ENCODE measurements at regions not wholly inside any gene's neighbourhood (a gene's known extent, or its start where the extent isn't known, plus 50 kb on each side); places are given as distances from the start of the nearest gene placed in this dataset.
A peak's percentile ranks its signal among the peaks of the same experiment; 100 is the strongest.

DNA sequence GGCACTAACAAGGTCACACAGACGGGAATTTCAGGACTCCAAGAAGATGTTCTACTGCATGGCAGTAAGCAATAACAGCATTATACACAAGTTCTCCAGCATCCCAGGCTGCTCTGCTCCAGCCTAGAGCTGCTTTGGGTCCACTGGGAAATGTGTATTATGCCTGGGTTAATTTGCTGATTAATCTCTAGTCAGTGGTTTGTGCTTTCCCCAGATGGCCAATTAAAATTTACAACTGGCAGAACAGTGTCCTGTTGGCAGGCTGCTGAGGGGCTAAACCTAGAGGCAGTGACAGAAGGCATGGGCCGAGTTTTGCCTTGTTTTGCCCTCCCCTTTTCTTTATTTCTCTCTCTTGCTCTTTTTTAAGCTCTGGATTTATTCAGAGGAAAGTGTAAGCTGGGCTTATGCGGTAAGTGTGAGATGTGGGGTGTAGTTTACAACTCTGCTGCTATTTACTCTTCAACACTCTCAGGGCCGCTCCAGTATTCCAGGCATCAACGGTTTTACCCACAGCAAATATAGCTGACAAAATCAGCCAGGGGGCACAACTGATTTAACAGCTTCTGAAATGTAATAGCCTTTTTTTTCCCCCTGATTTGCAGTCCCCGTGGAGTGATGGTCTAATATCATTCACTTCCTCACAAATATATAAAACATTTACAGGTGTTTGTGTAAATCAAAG is 348.0 kb downstream of the GPD2 start:
- no peak for DNase-seq

DNA sequence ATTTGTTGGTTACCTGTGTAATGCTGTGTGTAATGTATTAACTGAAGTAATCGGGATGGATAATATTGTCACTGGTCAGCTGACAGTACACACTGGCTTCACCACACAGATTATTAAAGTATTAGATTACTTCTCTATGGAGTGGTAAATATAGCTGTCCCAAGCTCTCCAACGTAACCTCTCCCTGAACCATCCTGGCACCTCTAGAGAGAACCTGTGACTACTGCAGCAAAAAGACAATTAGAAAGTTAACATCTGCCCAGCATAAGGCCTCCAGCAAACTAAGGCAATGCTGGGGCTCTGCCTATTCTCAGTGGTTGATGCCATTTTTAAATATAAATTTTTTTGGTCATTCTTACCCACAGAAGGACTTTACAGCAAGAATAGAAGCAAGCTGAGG is 351.3 kb downstream of the GPD2 start:
- no peak for DNase-seq

GRCh38 chr2:156790343-156791037 is 354.3 kb downstream of the GPD2 start:
- DNase-seq, result no peak

- no peak for DNase-seq
These were observed 356.2 kb downstream of the GPD2 start for GRCh38 chr2:156792242-156792840.

DNA sequence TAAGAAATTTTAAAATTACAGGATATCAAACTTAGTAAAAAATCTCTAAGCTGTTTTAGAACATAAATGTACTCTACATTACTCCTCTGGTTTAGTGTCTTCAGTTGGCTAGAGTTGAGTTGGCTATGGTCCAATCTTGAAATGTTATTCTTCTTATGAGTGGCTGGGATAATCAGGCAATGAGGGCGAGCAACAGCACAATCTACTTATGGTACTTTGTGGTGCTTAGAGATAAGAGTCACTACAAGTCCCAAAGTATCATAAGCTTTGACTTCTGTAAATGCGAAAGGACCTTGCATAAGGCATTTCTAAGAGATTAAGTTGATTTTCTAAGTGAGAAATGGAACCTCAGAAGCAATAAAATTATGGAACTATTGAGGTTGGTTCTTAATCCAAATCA is 361.7 kb downstream of the GPD2 start:
- peak; percentile 3 for DNase-seq

GRCh38 chr2:156800065-156800653 is 364.0 kb downstream of the GPD2 start:
- DNase-seq, result no peak

GRCh38 chr2:156800781-156801361 is 364.7 kb downstream of the GPD2 start:
- DNase-seq, result peak; percentile 24

DNA sequence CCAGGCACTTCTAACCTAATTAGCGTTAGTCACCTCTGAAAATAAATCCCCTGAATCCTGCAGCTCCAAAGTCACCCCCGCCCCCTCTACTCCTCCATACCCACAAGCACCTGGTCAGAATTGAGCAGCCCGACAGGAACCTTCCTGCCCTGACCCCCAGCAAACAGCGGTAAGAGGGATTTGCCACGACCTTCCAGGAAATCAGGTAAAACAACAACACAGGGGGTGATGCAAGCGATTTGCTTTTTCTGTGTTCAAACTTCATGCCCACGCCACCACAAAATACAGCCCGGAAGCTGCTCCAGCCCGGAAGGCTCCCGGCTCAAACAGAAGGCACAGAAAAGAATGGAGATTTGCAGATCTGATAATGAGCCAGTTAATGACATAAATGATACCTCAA is 367.1 kb downstream of the GPD2 start:
- DNase-seq, result peak; percentile 51

GRCh38 chr2:156803967-156804366 is 367.8 kb downstream of the GPD2 start:
- no peak for DNase-seq

- DNase-seq, result no peak
These were observed 373.9 kb downstream of the GPD2 start for GRCh38 chr2:156810094-156810493.

GRCh38 chr2:156812496-156812895 is 376.3 kb downstream of the GPD2 start:
- no peak for DNase-seq

DNA sequence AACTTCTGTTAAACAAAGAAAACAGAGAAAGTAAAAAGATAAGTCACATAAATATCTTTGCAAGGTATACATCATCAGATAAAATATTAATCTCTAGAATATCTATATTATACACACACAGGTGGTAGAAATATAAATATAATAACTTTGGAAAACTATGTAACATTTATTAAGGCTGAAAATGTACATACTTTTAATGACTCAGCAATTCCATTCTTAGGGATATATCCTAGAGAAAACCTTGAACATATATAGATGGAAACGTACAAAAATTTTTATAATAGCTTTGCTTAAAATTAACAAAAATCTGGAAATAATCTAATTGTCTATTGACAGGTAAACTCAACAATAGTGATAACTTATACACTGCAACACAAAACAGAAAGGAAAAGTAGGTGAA is 381.3 kb downstream of the GPD2 start:
- no peak for DNase-seq

DNA sequence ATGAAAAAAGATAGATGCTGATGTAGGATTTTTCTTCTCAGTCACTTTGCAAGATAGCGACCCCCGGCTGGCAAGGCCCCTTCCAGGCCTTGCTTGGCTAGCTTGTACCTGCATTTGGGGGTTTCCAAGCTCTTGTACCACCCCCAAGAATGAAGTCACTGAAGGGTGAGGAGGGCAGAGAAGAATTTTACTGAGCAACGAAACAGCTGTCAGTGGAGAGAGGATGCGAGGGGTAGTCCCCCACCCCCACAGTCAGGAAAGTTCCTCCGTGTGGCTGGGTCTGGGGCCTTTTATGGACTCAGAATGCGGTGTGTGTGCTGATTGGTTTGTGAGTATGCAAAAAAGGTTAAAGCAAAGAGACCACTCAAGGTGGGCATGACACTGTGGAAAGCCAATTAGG is 382.0 kb downstream of the GPD2 start:
- DNase-seq, result no peak

GRCh38 chr2:156818944-156819343 is 382.8 kb downstream of the GPD2 start:
- no peak for DNase-seq

- DNase-seq, result no peak
These were observed 390.3 kb downstream of the GPD2 start for GRCh38 chr2:156826341-156826933.

DNA sequence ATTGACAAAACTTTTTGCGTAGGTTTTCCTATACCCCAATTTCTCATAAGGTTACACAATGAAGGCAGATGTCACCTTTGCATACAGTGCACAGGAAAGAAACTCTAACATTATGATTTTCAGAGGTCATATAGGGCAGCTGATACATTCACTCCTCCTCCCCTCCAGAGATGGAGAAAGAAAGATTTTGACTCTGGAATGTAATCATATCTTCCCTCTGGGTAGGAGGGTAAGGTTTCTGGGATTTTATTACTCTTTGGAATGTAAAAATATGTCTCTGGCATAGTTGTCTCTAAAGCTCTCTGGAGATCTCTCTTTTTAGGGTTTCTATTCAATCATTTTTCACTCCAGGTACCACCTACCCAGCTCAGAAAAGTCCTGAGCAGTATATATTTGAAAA is 398.3 kb downstream of the GPD2 start:
- DNase-seq, result no peak

DNA sequence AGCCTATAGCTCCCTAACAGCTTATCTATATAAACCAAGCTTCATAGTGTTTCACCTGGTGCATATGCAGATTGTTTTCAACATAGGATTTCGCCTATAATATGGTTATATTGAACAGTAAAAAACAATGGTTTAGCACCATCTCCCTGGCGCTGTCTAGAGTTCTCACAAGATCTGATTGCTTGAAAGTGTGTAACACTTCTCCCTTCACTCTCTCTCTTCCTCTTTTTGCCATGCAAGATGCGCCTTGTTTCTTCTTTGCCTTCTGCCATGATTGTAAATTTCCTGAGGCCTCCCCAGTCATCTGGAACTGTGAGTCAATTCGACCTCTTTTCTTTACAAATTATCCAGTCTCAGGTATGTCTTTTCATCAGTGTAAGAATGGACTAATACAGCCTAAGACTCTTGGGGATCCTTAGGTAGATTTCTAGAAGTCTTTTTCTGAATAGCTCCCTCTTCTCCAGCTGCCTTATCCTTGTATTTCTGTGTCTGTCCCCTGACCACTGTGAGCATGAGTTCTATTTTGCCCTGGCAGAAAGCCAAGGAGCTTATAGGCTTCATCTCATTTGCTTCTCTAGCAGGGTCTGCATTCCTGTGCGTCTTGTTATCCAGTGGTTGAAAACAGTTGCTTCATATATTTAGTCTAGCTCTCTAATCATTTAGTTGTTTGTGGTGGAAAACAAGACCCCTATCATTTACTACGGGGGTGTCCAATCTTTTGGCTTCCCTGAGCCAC is 401.6 kb downstream of the GPD2 start:
- DNase-seq, result no peak

DNA sequence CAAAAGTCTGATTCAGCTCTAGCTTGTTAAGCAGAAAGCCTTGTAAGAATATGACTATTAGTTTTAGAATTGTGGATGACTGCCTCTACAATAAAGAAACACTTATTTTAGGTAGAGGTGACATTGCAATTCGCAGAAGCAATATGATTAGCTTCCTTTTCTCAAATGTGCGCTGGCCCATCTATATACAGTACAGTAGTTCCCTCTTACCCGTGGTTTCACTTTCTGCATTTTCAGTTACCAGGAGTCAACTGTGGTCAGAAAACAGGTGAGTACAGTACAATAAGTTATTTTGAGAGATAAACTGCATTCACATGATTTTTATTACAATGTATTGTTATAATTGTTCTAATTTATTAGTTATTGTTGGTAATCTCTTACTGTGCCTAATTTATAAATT is 405.1 kb downstream of the GPD2 start:
- DNase-seq, result no peak

- no peak for DNase-seq
These were observed 409.8 kb downstream of the GPD2 start for GRCh38 chr2:156845806-156846558.

- no peak for DNase-seq
These were observed 405.3 kb upstream of the GALNT5 start for GRCh38 chr2:156852210-156852609.

- DNase-seq, result no peak
These were observed 404.8 kb upstream of the GALNT5 start for GRCh38 chr2:156852681-156853080.

DNA sequence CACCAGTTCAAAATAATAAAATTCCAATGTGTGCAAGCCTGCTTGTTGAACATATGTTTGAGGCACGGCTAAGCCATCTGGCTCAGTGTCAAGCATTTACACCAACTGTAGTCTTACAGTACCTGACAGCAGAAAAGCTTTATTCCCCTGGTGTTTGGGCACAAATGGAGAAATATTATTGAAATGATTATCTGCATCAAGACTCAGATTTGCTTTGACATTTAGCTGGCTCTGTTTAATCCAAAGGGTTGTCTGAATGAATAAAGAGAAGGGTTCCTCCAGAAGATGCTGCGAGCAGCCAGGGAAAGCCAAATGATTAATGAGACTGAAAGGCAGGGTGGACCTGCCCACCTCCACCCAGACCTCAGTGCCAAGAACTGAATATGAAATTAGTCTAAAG is 393.2 kb upstream of the GALNT5 start:
- DNase-seq, result no peak

All from NCI-H2029 (cell line).